ENCODE measurements at regions not wholly inside any gene's neighbourhood (a gene's known extent, or its start where the extent isn't known, plus 50 kb on each side); places are given as distances from the start of the nearest gene placed in this dataset.
A peak's percentile ranks its signal among the peaks of the same experiment; 100 is the strongest.

- Histone ChIP-seq H3K9ac (ENCODE audit: low read depth in 1 of 2, low read length in 2 of 2) (no peak overlapping the region), H3K27ac (ENCODE audit: low read depth in 1 of 2, low read length in 2 of 2) (no peak overlapping the region), H3K4me1 (ENCODE audit: control insufficient read depth in 4 of 4, insufficient read depth in 4 of 4, low read length in 3 of 4) (peaks cover 3 to 33% (median 27%) of the 10 kb centered on the region in 4 donors), H3K27me3 (ENCODE audit: control insufficient read depth in 4 of 4, insufficient read depth in 4 of 4, low read length in 3 of 4) (no peaks in the 10 kb centered on the region), H3K4me3 (ENCODE audit: low read depth in 1 of 3, low read length in 3 of 3) (no peak overlapping the region), H3K9me3 (ENCODE audit: control insufficient read depth in 4 of 4, low read length in 3 of 4) (no peaks in the 10 kb centered on the region), H3K36me3 (ENCODE audit: control insufficient read depth in 4 of 4, insufficient read depth in 3 of 4, low read depth in 1 of 4, low read length in 3 of 4) (no peaks in the 10 kb centered on the region)
- no peak for TF ChIP-seq YY1 (IDR thresholded peaks at IDR 0.05)
- TF ChIP-seq EGR1 (IDR thresholded peaks at IDR 0.05; ENCODE audit: low read depth in 2 of 2): no peak
- no peak for TF ChIP-seq FOXA2 (IDR thresholded peaks at IDR 0.05)
- TF ChIP-seq REST (IDR thresholded peaks at IDR 0.05): no peak
- no peak for TF ChIP-seq JUND (IDR thresholded peaks at IDR 0.05)
- no peak for TF ChIP-seq GABPA (IDR thresholded peaks at IDR 0.05 in 1 of 2, conservative IDR thresholded peaks at IDR 0.05 in 1 of 2)
- TF ChIP-seq RAD21 (IDR thresholded peaks at IDR 0.05): no peak
- TF ChIP-seq NR2F2 (IDR thresholded peaks at IDR 0.05): no peak
- TF ChIP-seq SP1 (IDR thresholded peaks at IDR 0.05): no peak
- no peak for TF ChIP-seq CTCF (IDR thresholded peaks at IDR 0.05; ENCODE audit: low read depth, low read length, missing input control)
- TF ChIP-seq TAF1 (conservative IDR thresholded peaks at IDR 0.05): no peak
- WGBS: 96% methylated on average over 1 of the region's 1 CpG
- DNase-seq (ENCODE audit: low spot score): no peak
Observed at GRCh38 chr2:215835231-215835630, 178.1 kb downstream of the MREG start.

- H3K9ac ChIP-seq (ENCODE audit: low read depth in 1 of 2, low read length in 2 of 2): no peak overlapping the region
- H3K27me3 ChIP-seq (ENCODE audit: control insufficient read depth in 4 of 4, insufficient read depth in 4 of 4, low read length in 3 of 4): no peaks in the 10 kb centered on the region
- H3K4me3 ChIP-seq (ENCODE audit: low read depth in 1 of 3, low read length in 3 of 3): no peak overlapping the region
- DNase-seq (ENCODE audit: low spot score): no peak
- WGBS: 40% methylated on average over 5 of the region's 5 CpGs
- peak; percentile 29 to 44 for TF ChIP-seq HNF4A (conservative IDR thresholded peaks at IDR 0.05)
- peak; percentile 47 for TF ChIP-seq SP1 (IDR thresholded peaks at IDR 0.05)
- peak in 1 of 2 donors; percentile 22 for TF ChIP-seq RAD21 (IDR thresholded peaks at IDR 0.05)
- no peak for TF ChIP-seq TAF1 (conservative IDR thresholded peaks at IDR 0.05)
- TF ChIP-seq FOXA2 (IDR thresholded peaks at IDR 0.05): no peak
- peak; percentile 26 for TF ChIP-seq ATF3 (IDR thresholded peaks at IDR 0.05)
- peak; percentile 41 to 70 for TF ChIP-seq RXRA (IDR thresholded peaks at IDR 0.05)
- no peaks in the 10 kb centered on the region for H3K36me3 ChIP-seq (ENCODE audit: control insufficient read depth in 4 of 4, insufficient read depth in 3 of 4, low read depth in 1 of 4, low read length in 3 of 4)
- no peaks in the 10 kb centered on the region for H3K9me3 ChIP-seq (ENCODE audit: control insufficient read depth in 4 of 4, low read length in 3 of 4)
- peaks cover 3 to 34% (median 29%) of the 10 kb centered on the region in 4 donors for H3K4me1 ChIP-seq (ENCODE audit: control insufficient read depth in 4 of 4, insufficient read depth in 4 of 4, low read length in 3 of 4)
- H3K27ac ChIP-seq (ENCODE audit: low read depth in 1 of 2, low read length in 2 of 2): peak overlapping the region; percentile 6 to 78
Observed at GRCh38 chr2:215833531-215834162, 179.7 kb downstream of the MREG start.

All from liver (tissue), 8 donors.